Erythroblast (primary cell): ENCODE measurements at regions not wholly inside any gene's neighbourhood (a gene's known extent, or its start where the extent isn't known, plus 50 kb on each side); places are given as distances from the start of the nearest gene placed in this dataset.

Experiments
- GATA1 ChIP-seq: IDR thresholded peaks from 2 replicates; pipeline ENCODE4 v1.6.1; 2011; ENCODE audit warnings: low read depth, mild to moderate bottlenecking, control low read depth, low read length, moderate library complexity
- POLR2A ChIP-seq: IDR thresholded peaks from 2 replicates; pipeline ENCODE4 v1.6.1; 2011; ENCODE audit warnings: mild to moderate bottlenecking, low read length

- TF ChIP-seq POLR2A (no peak), GATA1 (no peak)
These were observed 668.5 kb downstream of the ISL1 start for GRCh38 chr5:52051759-52052158.
